GM12872 (cell line): ENCODE measurements at regions not wholly inside any gene's neighbourhood (a gene's known extent, or its start where the extent isn't known, plus 50 kb on each side); places are given as distances from the start of the nearest gene placed in this dataset.

Experiments used
- TF ChIP-seq, protein P1 (sequence below): IDR thresholded peaks from 3 replicates; pipeline ENCODE4 v1.5.1; 2011; ENCODE audit warnings: low read depth, mild to moderate bottlenecking, low read length, moderate library complexity; ENCODE audit not compliant: insufficient read depth

DNA sequence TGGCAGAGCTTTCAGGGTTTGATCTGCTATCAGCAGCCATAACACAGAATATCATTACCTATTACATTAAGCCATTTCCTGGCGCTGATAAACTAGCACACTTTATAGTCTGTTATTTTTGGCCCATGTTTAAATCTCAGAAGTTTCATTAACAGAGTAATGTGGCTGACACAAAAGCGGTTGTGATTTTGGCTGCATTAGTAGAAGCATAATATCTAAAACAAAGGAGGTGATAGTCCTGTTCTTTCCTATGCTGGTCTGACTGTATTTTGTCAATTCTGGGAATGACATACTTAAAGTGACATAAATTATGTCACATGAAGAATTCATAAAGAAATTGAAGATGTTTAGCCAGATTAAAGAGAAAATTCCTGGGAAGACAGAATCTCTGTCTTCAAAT lies 151.3 kb upstream of the KCND3 start:
- TF ChIP-seq, protein P1, sequence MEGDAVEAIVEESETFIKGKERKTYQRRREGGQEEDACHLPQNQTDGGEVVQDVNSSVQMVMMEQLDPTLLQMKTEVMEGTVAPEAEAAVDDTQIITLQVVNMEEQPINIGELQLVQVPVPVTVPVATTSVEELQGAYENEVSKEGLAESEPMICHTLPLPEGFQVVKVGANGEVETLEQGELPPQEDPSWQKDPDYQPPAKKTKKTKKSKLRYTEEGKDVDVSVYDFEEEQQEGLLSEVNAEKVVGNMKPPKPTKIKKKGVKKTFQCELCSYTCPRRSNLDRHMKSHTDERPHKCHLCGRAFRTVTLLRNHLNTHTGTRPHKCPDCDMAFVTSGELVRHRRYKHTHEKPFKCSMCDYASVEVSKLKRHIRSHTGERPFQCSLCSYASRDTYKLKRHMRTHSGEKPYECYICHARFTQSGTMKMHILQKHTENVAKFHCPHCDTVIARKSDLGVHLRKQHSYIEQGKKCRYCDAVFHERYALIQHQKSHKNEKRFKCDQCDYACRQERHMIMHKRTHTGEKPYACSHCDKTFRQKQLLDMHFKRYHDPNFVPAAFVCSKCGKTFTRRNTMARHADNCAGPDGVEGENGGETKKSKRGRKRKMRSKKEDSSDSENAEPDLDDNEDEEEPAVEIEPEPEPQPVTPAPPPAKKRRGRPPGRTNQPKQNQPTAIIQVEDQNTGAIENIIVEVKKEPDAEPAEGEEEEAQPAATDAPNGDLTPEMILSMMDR: no peak

DNA sequence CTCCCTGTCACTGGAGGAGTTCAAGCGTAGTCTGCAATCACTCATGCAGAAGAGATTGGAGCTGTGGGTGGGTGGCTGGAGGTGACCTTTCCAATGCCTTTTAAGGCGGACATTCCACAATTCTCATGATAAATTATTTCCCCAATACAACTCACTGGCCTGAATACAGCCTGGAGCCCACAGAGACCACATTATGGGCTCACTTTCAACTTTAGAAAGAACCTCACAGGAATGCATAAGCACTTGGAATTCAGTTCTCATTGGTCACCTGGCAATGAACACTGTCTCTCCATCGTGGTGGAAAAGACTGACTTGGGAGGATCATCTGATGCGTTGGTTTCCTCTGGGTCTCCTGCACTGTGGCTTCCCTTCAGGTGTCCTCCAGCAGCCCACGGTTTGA lies 151.8 kb upstream of the KCND3 start:
- TF ChIP-seq, protein P1: no peak

DNA sequence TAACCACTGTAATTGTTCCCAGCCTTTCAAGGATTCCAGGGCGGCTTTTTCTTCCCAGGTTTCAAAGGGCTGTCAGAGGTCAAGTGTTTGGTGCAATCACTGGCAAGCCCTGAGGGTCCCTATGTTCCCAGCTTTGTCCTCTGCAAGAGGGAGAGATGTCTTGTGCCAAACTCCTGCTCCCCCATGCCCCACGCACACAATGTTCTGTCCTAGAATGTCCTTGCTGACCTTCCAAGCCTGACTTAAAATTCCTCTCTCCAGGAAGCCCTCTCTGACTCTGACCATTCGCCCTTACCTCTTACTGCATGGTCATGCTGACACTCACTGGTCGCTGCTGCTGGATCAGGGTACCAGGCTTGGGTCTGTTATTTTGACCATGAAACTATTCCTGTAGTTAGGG lies 152.5 kb upstream of the KCND3 start:
- TF ChIP-seq, protein P1: no peak

DNA sequence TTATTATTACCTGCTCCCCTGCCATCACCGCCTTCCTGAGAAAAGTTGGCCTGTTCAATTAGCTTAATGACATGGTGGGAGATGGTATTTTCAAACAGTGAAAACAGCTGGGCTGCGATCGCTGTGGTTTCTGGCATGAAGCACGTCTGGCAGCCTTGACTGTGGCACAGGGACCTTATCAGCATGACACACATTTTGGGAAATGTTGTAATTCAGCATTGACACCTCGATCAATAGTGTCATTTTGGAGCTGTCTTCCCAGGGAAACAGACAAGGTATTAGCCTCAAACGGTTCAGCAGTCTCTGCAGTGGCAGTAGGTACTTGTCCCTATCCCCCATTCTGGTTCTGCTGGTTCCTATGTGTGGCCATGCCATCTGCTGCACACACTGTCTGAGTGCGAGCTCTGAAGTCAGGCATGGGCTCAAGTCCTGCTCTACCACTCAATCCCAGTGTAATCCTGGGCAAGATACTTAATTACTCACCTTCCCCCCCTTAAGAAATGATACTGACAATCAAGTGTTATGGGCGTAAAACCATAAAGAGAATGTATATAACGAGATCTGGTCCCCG lies 154.5 kb upstream of the KCND3 start:
- TF ChIP-seq, protein P1: no peak

DNA sequence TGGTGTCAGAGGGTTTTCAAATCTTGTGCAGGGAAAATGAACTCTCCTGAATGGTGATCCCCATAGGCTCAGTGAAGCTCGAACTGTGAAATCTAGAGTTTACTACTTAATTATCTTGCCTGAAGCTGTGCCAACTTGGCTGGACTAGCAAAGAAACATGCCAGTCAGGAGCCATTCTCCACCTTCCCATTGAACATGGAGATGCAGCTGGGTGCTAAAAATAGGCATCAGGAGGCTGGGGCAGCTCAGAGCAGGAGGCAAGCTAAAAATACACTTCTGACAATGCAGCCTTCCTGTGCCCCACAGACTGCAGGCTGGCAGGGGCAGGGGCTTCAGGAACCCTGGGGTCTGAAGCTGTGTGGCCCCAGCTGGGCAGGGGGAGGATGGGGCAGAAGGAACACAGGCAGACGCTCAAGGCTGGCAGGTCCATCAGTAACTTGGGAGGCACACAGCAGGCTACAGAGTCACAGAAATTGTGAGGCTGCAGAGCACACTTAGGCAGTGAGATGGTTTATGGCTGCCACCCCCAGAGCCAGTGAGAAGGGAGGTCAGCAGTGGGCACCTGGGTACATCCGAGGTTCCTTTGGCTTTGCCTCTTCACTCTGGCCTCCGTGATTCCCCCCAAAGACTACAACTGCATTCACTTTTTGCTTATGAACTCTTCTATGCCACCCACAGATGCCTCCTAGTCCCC lies 155.4 kb upstream of the KCND3 start:
- TF ChIP-seq, protein P1: no peak

DNA sequence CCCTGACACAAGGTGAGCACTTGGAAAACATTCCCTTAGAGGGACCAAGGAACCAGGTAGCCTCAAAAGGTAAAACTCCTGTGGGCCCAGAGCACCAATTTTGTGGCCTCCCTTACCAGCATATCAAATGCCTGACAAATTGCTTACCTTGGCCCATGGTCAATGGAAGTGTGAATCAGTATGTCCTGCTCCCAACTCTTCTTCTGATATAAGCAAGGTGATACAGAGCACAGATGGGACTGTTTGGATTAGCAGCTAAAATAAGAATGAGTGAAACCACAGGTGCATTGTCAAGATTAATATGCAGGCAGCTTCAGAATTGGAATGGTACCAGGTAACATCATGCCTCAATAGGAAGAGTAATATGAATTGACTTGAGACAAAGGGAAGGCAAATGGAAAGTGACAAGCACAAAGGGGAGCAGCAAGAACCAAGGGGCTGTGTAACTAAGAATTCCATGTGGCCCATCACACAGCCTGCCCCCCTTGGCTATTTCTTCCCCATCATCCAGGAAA lies 156.8 kb upstream of the KCND3 start:
- TF ChIP-seq, protein P1: no peak

DNA sequence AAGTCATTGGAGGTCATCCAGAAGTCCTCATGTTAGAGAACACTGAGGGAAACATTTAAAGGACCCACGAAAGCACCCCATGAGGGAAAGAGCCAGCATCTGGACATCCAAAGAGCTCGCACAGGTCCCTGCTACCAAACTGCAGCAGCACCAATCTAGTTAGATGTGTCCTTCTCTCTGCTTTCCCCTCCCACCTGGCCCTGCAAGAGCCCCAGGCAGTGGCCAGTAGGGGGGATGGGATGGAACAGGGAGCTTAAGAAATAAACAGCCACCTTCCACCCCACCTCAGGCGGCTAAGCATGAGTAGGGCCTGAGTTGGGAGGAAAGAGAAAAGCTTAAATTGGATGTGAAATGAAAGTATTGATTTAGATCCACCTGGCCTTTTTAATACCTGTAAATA lies 175.9 kb upstream of the KCND3 start:
- TF ChIP-seq, protein P1: no peak
